GM23338 (cell line): ENCODE measurements at regions not wholly inside any gene's neighbourhood (a gene's known extent, or its start where the extent isn't known, plus 50 kb on each side); places are given as distances from the start of the nearest gene placed in this dataset.

Experiments
- ATAC-seq: fragments of 200-7000 bp; cut with Tn5 transposase; 3 replicates; pipeline ENCODE4 v1.9.1; 2020
- DNase-seq: peaks from one replicate; pipeline ENCODE4 v3.0.0-alpha.2; 2015; ENCODE audit warnings: low spot score
- H2AFZ ChIP-seq: fragments of 200-600 bp; sonication (generic); 2 replicates; pipeline ENCODE4 v1.8.0; 2016; ENCODE audit warnings: antibody characterized with exemption, mild to moderate bottlenecking, moderate library complexity
- H3F3A ChIP-seq: fragments of 200-600 bp; sonication (generic); replicated peaks from 2 replicates; pipeline ENCODE4 v1.8.0; 2017; ENCODE audit warnings: antibody characterized with exemption, mixed run types, low read depth
- H3K27ac ChIP-seq: fragments of 200-600 bp; sonication (generic); 2 replicates; pipeline ENCODE4 v1.6.1; 2016; ENCODE audit warnings: low read depth
- H3K27me3 ChIP-seq: fragments of 200-600 bp; sonication (generic); 2 replicates; pipeline ENCODE4 v1.8.0; 2016; ENCODE audit warnings: mild to moderate bottlenecking, mixed run types, moderate library complexity; ENCODE audit not compliant: insufficient read depth
- H3K36me3 ChIP-seq: fragments of 200-600 bp; sonication (generic); 2 replicates; pipeline ENCODE4 v1.8.0; 2016; ENCODE audit warnings: mild to moderate bottlenecking; ENCODE audit not compliant: insufficient read depth
- H3K4me1 ChIP-seq: fragments of 200-600 bp; sonication (generic); 2 replicates; pipeline ENCODE4 v1.8.0; 2016; ENCODE audit warnings: mild to moderate bottlenecking, moderate library complexity; ENCODE audit not compliant: insufficient read depth
- H3K4me2 ChIP-seq: fragments of 200-600 bp; sonication (generic); 2 replicates; pipeline ENCODE4 v1.7.1; 2017; ENCODE audit warnings: mixed run types
- H3K4me3 ChIP-seq: fragments of 200-600 bp; sonication (generic); 2 replicates; pipeline ENCODE4 v1.6.1; 2016; ENCODE audit warnings: mixed run types
- H3K79me2 ChIP-seq: fragments of 200-600 bp; sonication (generic); replicated peaks from 2 replicates; pipeline ENCODE4 v1.8.0; 2017; ENCODE audit warnings: mild to moderate bottlenecking; ENCODE audit not compliant: insufficient read depth
- H3K9me2 ChIP-seq: fragments of 200-600 bp; sonication (generic); 2 replicates; pipeline ENCODE4 v1.8.0; 2017; ENCODE audit not compliant: insufficient read depth
- H4K20me1 ChIP-seq: fragments of 200-600 bp; sonication (generic); replicated peaks from 2 replicates; pipeline ENCODE4 v1.8.0; 2017; ENCODE audit warnings: mild to moderate bottlenecking; ENCODE audit not compliant: insufficient read depth
- H3K27ac Mint-ChIP-seq: 2 replicates; pipeline ENCODE4 v1.8.0; 2020; ENCODE audit warnings: inconsistent platforms, mild to moderate bottlenecking, moderate library complexity, mixed read lengths
- H3K27me3 Mint-ChIP-seq: 3 replicates; pipeline ENCODE4 v1.8.0; 2022; ENCODE audit warnings: low read depth, mild to moderate bottlenecking, moderate library complexity, mixed read lengths, inconsistent platforms; ENCODE audit not compliant: insufficient read depth, poor library complexity
- H3K36me3 Mint-ChIP-seq: 3 replicates; pipeline ENCODE4 v1.8.0; 2021; ENCODE audit warnings: low read depth, mild to moderate bottlenecking, inconsistent platforms, moderate library complexity, mixed read lengths
- H3K4me1 Mint-ChIP-seq: 3 replicates; pipeline ENCODE4 v1.8.0; 2020; ENCODE audit warnings: mild to moderate bottlenecking, inconsistent platforms, mixed read lengths
- H3K4me3 Mint-ChIP-seq: 3 replicates; pipeline ENCODE4 v1.8.0; 2021; ENCODE audit warnings: moderate library complexity, mild to moderate bottlenecking, inconsistent platforms, mixed read lengths
- H3K9me3 Mint-ChIP-seq: 3 replicates; pipeline ENCODE4 v1.8.0; 2020; ENCODE audit warnings: moderate library complexity, mild to moderate bottlenecking, inconsistent platforms, mixed read lengths
- CREB1 ChIP-seq: fragments of 250-450 bp; sonication (Bioruptor Pico); IDR thresholded peaks from 2 replicates; pipeline ENCODE4 v1.5.0; 2020; ENCODE audit warnings: low read depth, mild to moderate bottlenecking, moderate library complexity
- CTCF ChIP-seq, 2 experiments: fragments of 200-600 bp in 1 of 2; sonication (generic) in 1 of 2; conservative IDR thresholded peaks; 2 replicates each; pipeline versions ENCODE4 v1.5.1 to v1.6.1; 2016 to 2017; ENCODE audit warnings: antibody characterized with exemption in 2 of 2, low read depth in 2 of 2, mild to moderate bottlenecking in 2 of 2, moderate library complexity in 1 of 2
- ETS1 ChIP-seq: IDR thresholded peaks from 2 replicates; pipeline ENCODE4 v1.6.1; 2016; ENCODE audit warnings: antibody characterized with exemption
- EZH2 ChIP-seq: fragments of 200-600 bp; sonication (generic); IDR thresholded peaks from one replicate; pipeline ENCODE4 v1.8.0; 2017; ENCODE audit warnings: antibody characterized with exemption, mild to moderate bottlenecking, low read depth; ENCODE audit not compliant: unreplicated experiment
- EZH2phosphoT487 ChIP-seq: fragments of 200-600 bp; sonication (generic); IDR thresholded peaks from one replicate; pipeline ENCODE4 v1.8.1; 2018; ENCODE audit warnings: antibody characterized with exemption; ENCODE audit not compliant: unreplicated experiment
- JUNB ChIP-seq: IDR thresholded peaks from one replicate; pipeline ENCODE4 v1.6.1; 2016; ENCODE audit warnings: antibody characterized with exemption; ENCODE audit not compliant: unreplicated experiment
- NANOG ChIP-seq: IDR thresholded peaks from 2 replicates; pipeline ENCODE4 v1.6.1; 2016; ENCODE audit warnings: antibody characterized with exemption, borderline replicate concordance
- POLR2AphosphoS5 ChIP-seq: IDR thresholded peaks from 2 replicates; pipeline ENCODE4 v1.6.1; 2016; ENCODE audit warnings: antibody characterized with exemption, low read depth
- STAT1 ChIP-seq: IDR thresholded peaks from one replicate; pipeline ENCODE4 v1.6.1; 2016; ENCODE audit warnings: antibody characterized with exemption; ENCODE audit not compliant: unreplicated experiment
- ZNF114 ChIP-seq: fragments of 250-450 bp; sonication (Bioruptor Pico); IDR thresholded peaks from 2 replicates; pipeline ENCODE4 v1.5.0; 2020; ENCODE audit warnings: mild to moderate bottlenecking, moderate library complexity
- ZNF331 ChIP-seq: fragments of 250-450 bp; sonication (Bioruptor Pico); IDR thresholded peaks from 2 replicates; pipeline ENCODE4 v1.5.0; 2020; ENCODE audit warnings: low read depth, mild to moderate bottlenecking, moderate library complexity
- TF ChIP-seq, protein P1 (sequence below): IDR thresholded peaks from one replicate; pipeline ENCODE4 v1.6.1; 2018; ENCODE audit warnings: antibody characterized with exemption; ENCODE audit not compliant: unreplicated experiment
- TF ChIP-seq, protein P2 (sequence below): fragments of 250-450 bp; sonication (Bioruptor Pico); IDR thresholded peaks from 2 replicates; pipeline ENCODE4 v1.5.0; 2020; ENCODE audit warnings: mild to moderate bottlenecking, moderate library complexity

DNA sequence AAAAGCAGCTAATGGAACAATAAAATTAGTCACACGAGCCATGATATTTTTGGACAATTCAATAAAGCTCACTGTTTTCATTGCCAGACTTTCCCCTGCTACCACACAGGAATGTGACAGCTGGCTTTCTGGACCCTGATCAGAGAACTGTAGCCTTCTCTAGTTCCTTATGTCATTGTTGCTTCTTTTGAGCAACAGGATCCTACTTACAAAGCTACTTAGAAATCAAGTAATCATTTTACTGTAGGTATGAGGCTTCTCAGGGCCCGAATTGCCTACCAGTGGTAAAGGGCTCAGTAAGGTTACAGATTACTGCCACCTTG lies 94.3 kb upstream of the AADACL2 start:
- no peak overlapping the region for H3K27ac Mint-ChIP-seq
- no peak for DNase-seq

More for the DNA sequence above, 94.3 kb upstream of the AADACL2 start:
- ATAC-seq = no peak
- Histone ChIP-seq H3K27ac (no peak overlapping the region), H4K20me1 (no peaks in the 10 kb centered on the region), H2AFZ (no peak overlapping the region), H3F3A (no peaks in the 10 kb centered on the region), H3K36me3 (no peaks in the 10 kb centered on the region), H3K27me3 (no peaks in the 10 kb centered on the region), H3K4me2 (no peak overlapping the region), H3K79me2 (no peaks in the 10 kb centered on the region), H3K4me3 (no peak overlapping the region), H3K4me1 (no peaks in the 10 kb centered on the region), H3K9me2 (peaks cover 12% of the 10 kb centered on the region)
- no peak overlapping the region for H3K4me3 Mint-ChIP-seq
- no peaks in the 10 kb centered on the region for H3K4me1 Mint-ChIP-seq
- no peaks in the 10 kb centered on the region; the same call in 2 of the 3 replicates for H3K9me3 Mint-ChIP-seq
- no peaks in the 10 kb centered on the region for H3K36me3 Mint-ChIP-seq
- no peaks in the 10 kb centered on the region for H3K27me3 Mint-ChIP-seq
- TF ChIP-seq CTCF (conservative IDR thresholded peaks at IDR 0.05; ENCODE audit: low read depth in 2 of 2) (no peak), JUNB (no peak), CREB1 (CRISPR knock-in tag) (no peak), ZNF114 (no peak), STAT1 (no peak), POLR2AphosphoS5 (no peak), ETS1 (no peak), ZNF331 (CRISPR knock-in tag) (no peak), NANOG (no peak), EZH2 (no peak), EZH2phosphoT487 (no peak)
- TF ChIP-seq, protein P1, sequence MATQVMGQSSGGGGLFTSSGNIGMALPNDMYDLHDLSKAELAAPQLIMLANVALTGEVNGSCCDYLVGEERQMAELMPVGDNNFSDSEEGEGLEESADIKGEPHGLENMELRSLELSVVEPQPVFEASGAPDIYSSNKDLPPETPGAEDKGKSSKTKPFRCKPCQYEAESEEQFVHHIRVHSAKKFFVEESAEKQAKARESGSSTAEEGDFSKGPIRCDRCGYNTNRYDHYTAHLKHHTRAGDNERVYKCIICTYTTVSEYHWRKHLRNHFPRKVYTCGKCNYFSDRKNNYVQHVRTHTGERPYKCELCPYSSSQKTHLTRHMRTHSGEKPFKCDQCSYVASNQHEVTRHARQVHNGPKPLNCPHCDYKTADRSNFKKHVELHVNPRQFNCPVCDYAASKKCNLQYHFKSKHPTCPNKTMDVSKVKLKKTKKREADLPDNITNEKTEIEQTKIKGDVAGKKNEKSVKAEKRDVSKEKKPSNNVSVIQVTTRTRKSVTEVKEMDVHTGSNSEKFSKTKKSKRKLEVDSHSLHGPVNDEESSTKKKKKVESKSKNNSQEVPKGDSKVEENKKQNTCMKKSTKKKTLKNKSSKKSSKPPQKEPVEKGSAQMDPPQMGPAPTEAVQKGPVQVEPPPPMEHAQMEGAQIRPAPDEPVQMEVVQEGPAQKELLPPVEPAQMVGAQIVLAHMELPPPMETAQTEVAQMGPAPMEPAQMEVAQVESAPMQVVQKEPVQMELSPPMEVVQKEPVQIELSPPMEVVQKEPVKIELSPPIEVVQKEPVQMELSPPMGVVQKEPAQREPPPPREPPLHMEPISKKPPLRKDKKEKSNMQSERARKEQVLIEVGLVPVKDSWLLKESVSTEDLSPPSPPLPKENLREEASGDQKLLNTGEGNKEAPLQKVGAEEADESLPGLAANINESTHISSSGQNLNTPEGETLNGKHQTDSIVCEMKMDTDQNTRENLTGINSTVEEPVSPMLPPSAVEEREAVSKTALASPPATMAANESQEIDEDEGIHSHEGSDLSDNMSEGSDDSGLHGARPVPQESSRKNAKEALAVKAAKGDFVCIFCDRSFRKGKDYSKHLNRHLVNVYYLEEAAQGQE = no peak
- TF ChIP-seq, protein P2, sequence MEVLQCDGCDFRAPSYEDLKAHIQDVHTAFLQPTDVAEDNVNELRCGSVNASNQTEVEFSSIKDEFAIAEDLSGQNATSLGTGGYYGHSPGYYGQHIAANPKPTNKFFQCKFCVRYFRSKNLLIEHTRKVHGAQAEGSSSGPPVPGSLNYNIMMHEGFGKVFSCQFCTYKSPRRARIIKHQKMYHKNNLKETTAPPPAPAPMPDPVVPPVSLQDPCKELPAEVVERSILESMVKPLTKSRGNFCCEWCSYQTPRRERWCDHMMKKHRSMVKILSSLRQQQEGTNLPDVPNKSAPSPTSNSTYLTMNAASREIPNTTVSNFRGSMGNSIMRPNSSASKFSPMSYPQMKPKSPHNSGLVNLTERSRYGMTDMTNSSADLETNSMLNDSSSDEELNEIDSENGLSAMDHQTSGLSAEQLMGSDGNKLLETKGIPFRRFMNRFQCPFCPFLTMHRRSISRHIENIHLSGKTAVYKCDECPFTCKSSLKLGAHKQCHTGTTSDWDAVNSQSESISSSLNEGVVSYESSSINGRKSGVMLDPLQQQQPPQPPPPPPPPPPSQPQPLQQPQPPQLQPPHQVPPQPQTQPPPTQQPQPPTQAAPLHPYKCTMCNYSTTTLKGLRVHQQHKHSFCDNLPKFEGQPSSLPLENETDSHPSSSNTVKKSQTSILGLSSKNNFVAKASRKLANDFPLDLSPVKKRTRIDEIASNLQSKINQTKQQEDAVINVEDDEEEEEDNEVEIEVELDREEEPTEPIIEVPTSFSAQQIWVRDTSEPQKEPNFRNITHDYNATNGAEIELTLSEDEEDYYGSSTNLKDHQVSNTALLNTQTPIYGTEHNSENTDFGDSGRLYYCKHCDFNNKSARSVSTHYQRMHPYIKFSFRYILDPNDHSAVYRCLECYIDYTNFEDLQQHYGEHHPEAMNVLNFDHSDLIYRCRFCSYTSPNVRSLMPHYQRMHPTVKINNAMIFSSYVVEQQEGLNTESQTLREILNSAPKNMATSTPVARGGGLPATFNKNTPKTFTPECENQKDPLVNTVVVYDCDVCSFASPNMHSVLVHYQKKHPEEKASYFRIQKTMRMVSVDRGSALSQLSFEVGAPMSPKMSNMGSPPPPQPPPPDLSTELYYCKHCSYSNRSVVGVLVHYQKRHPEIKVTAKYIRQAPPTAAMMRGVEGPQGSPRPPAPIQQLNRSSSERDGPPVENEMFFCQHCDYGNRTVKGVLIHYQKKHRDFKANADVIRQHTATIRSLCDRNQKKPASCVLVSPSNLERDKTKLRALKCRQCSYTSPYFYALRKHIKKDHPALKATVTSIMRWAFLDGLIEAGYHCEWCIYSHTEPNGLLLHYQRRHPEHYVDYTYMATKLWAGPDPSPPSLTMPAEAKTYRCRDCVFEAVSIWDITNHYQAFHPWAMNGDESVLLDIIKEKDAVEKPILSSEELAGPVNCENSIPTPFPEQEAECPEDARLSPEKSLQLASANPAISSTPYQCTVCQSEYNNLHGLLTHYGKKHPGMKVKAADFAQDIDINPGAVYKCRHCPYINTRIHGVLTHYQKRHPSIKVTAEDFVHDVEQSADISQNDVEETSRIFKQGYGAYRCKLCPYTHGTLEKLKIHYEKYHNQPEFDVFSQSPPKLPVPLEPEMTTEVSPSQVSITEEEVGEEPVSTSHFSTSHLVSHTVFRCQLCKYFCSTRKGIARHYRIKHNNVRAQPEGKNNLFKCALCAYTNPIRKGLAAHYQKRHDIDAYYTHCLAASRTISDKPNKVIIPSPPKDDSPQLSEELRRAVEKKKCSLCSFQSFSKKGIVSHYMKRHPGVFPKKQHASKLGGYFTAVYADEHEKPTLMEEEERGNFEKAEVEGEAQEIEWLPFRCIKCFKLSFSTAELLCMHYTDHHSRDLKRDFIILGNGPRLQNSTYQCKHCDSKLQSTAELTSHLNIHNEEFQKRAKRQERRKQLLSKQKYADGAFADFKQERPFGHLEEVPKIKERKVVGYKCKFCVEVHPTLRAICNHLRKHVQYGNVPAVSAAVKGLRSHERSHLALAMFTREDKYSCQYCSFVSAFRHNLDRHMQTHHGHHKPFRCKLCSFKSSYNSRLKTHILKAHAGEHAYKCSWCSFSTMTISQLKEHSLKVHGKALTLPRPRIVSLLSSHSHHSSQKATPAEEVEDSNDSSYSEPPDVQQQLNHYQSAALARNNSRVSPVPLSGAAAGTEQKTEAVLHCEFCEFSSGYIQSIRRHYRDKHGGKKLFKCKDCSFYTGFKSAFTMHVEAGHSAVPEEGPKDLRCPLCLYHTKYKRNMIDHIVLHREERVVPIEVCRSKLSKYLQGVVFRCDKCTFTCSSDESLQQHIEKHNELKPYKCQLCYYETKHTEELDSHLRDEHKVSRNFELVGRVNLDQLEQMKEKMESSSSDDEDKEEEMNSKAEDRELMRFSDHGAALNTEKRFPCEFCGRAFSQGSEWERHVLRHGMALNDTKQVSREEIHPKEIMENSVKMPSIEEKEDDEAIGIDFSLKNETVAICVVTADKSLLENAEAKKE (CRISPR knock-in tag) = no peak
